SK-N-SH (cell line): ENCODE measurements at regions not wholly inside any gene's neighbourhood (a gene's known extent, or its start where the extent isn't known, plus 50 kb on each side); places are given as distances from the start of the nearest gene placed in this dataset.
"Not testable (repeated sequence)": the region's sequence is repeated elsewhere in the genome, so short reads cannot be mapped to it uniquely, and the experiment has no call there.

ENCODE experiments used
- CTCF ChIA-PET: fragments of 300-600, 350-600 bp; formaldehyde crosslinking; extraction: SDS; loops from one replicate; lab custom pipeline; 2021; lab: Yijun Ruan, JAX
- POLR2A ChIA-PET: fragments of 350-600 bp; sonication (Branson Sonifier 250); formaldehyde crosslinking; extraction: SDS; loops from one replicate; lab custom pipeline; 2020; ENCODE audit warnings: antibody characterized with exemption, inconsistent platforms; lab: Yijun Ruan, JAX
- DNase-seq: peaks from one replicate; pipeline ENCODE4 v3.0.0; 2012
- H2AFZ ChIP-seq: fragments of 200-600 bp; sonication (generic); 2 replicates; pipeline ENCODE4 v1.8.1; 2016; ENCODE audit warnings: antibody characterized with exemption, mild to moderate bottlenecking, low read depth
- H3F3A ChIP-seq: fragments of 200-600 bp; sonication (generic); replicated peaks from 2 replicates; pipeline ENCODE3; 2016; ENCODE audit warnings: antibody characterized with exemption, mild to moderate bottlenecking; ENCODE audit not compliant: insufficient read depth
- H3K27ac ChIP-seq, 2 experiments: fragments of 200-500 bp in 1 of 2; fragments of 200-600 bp in 1 of 2; sonication (Bioruptor generic) in 1 of 2; sonication (generic), shearing (Covaris generic) in 1 of 2; 2 replicates each; pipeline versions ENCODE4 v1.5.1 to v1.6.1; 2014 to 2016; ENCODE audit warnings: low read depth in 2 of 2, inconsistent platforms in 1 of 2, low read length in 1 of 2, mild to moderate bottlenecking in 1 of 2, mixed read lengths in 1 of 2
- H3K27me3 ChIP-seq: fragments of 200-600 bp; sonication (generic), shearing (Covaris generic); 2 replicates; pipeline ENCODE4 v1.6.1; 2016; ENCODE audit warnings: mixed run types; ENCODE audit not compliant: insufficient read depth
- H3K36me3 ChIP-seq, 2 experiments: fragments of 200-500 bp in 1 of 2; fragments of 200-600 bp in 1 of 2; sonication (Bioruptor generic) in 1 of 2; sonication (generic) in 1 of 2; replicated peaks in 1 of 2; 2 replicates each; pipeline versions ENCODE3 to v1.5.1; 2014 to 2016; ENCODE audit warnings: low read length in 1 of 2, mild to moderate bottlenecking in 1 of 2; ENCODE audit not compliant: insufficient read depth in 2 of 2, control insufficient read depth in 1 of 2
- H3K4me1 ChIP-seq, 2 experiments: fragments of 200-500 bp in 1 of 2; fragments of 200-600 bp in 1 of 2; sonication (Bioruptor generic) in 1 of 2; sonication (generic), shearing (Covaris generic) in 1 of 2; 2 replicates each; pipeline versions ENCODE4 v1.5.1 to v1.6.1; 2014 to 2016; ENCODE audit warnings: low read depth in 1 of 2, low read length in 1 of 2, mixed run types in 1 of 2; ENCODE audit not compliant: insufficient read depth in 2 of 2, control insufficient read depth in 1 of 2
- H3K4me2 ChIP-seq: fragments of 200-600 bp; sonication (generic), shearing (Covaris generic); 2 replicates; pipeline ENCODE4 v1.6.1; 2017; ENCODE audit warnings: mixed run types
- H3K4me3 ChIP-seq, 2 experiments: fragments of 200-500 bp in 1 of 2; fragments of 200-600 bp in 1 of 2; sonication (Bioruptor generic) in 1 of 2; sonication (generic), shearing (Covaris generic) in 1 of 2; 2 replicates each; pipeline versions ENCODE4 v1.5.1 to v1.8.1; 2014 to 2016; ENCODE audit warnings: low read depth in 2 of 2, inconsistent platforms in 1 of 2, low read length in 1 of 2, mild to moderate bottlenecking in 1 of 2, mixed read lengths in 1 of 2, moderate library complexity in 1 of 2
- H3K79me2 ChIP-seq: fragments of 200-600 bp; sonication (generic); 2 replicates; pipeline ENCODE4 v1.8.1; 2017; ENCODE audit warnings: mild to moderate bottlenecking; ENCODE audit not compliant: insufficient read depth
- H3K9ac ChIP-seq: fragments of 200-600 bp; sonication (generic); 2 replicates; pipeline ENCODE4 v1.6.1; 2017; ENCODE audit warnings: mixed run types
- H3K9me2 ChIP-seq: fragments of 200-600 bp; sonication (generic); 2 replicates; pipeline ENCODE4 v1.6.1; 2017; ENCODE audit warnings: mixed run types
- H3K9me3 ChIP-seq: fragments of 200-600 bp; sonication (generic); 2 replicates; pipeline ENCODE4 v1.6.1; 2017; ENCODE audit warnings: mixed run types, mild to moderate bottlenecking, moderate library complexity
- H4K20me1 ChIP-seq: fragments of 200-600 bp; sonication (generic); 2 replicates; pipeline ENCODE4 v1.6.1; 2017; ENCODE audit warnings: mild to moderate bottlenecking, mixed run types; ENCODE audit not compliant: insufficient read depth
- ELF1 ChIP-seq: IDR thresholded peaks from 2 replicates; pipeline ENCODE4 v1.4.0; 2012
- FOXJ3 ChIP-seq: sonication (generic); formaldehyde crosslinking; IDR thresholded peaks from 2 replicates; pipeline ENCODE4 v1.5.1; 2020; ENCODE audit warnings: mild to moderate bottlenecking, missing genetic modification reagents
- GABPA ChIP-seq: IDR thresholded peaks from 2 replicates; pipeline ENCODE4 v1.4.0; 2012; ENCODE audit warnings: low read depth, mild to moderate bottlenecking
- GATA2 ChIP-seq: sonication (generic); formaldehyde crosslinking; IDR thresholded peaks from 2 replicates; pipeline ENCODE4 v1.5.0; 2020; ENCODE audit warnings: mild to moderate bottlenecking, missing genetic modification reagents
- MEF2A ChIP-seq: IDR thresholded peaks from 2 replicates; pipeline ENCODE4 v1.4.0; 2012; ENCODE audit warnings: low read depth, borderline replicate concordance
- NRF1 ChIP-seq: IDR thresholded peaks from 2 replicates; pipeline ENCODE4 v1.6.1; 2012; ENCODE audit warnings: low read depth, mild to moderate bottlenecking, low read length
- POLR2AphosphoS5 ChIP-seq: IDR thresholded peaks from 2 replicates; pipeline ENCODE4 v1.6.1; 2012; ENCODE audit warnings: low read depth, low read length
- RCOR1 ChIP-seq: fragments of 150-350 bp; IDR thresholded peaks from 2 replicates; pipeline ENCODE4 v1.6.1; 2017; ENCODE audit warnings: antibody characterized with exemption, low read length
- RFX5 ChIP-seq: IDR thresholded peaks from 2 replicates; pipeline ENCODE4 v1.6.1; 2012; ENCODE audit warnings: mild to moderate bottlenecking, improper control_type of control experiment, low read length
- RXRA ChIP-seq: IDR thresholded peaks from 2 replicates; pipeline ENCODE4 v1.4.0; 2012; ENCODE audit warnings: low read depth, mild to moderate bottlenecking, borderline replicate concordance
- TCF12 ChIP-seq: IDR thresholded peaks from 2 replicates; pipeline ENCODE4 v1.4.0; 2012
- TEAD4 ChIP-seq: IDR thresholded peaks from 2 replicates; pipeline ENCODE4 v1.4.0; 2012; ENCODE audit warnings: mild to moderate bottlenecking, borderline replicate concordance; ENCODE audit not compliant: insufficient read depth
- YY1 ChIP-seq: IDR thresholded peaks from 2 replicates; pipeline ENCODE4 v1.4.0; 2012; ENCODE audit warnings: low read depth, mild to moderate bottlenecking
- WGBS: methylation state at CpG from one replicate; pipeline ENCODE4 v1.1.6; 2017; ENCODE audit warnings: low lambda C conversion rate; 5-methylcytosine and 5-hydroxymethylcytosine counted together
- TF ChIP-seq, protein P1 (sequence below): IDR thresholded peaks from 2 replicates; pipeline ENCODE4 v1.4.0; 2012; ENCODE audit warnings: low read depth, borderline replicate concordance
- TF ChIP-seq, protein P2 (sequence below): fragments of 150-350 bp; IDR thresholded peaks from 2 replicates; pipeline ENCODE4 v1.6.1; 2016; ENCODE audit warnings: mild to moderate bottlenecking, low read depth, low read length
- TF ChIP-seq, protein P3 (sequence below): IDR thresholded peaks from 2 replicates; pipeline ENCODE4 v1.4.0; 2012; ENCODE audit warnings: low read depth

DNA sequence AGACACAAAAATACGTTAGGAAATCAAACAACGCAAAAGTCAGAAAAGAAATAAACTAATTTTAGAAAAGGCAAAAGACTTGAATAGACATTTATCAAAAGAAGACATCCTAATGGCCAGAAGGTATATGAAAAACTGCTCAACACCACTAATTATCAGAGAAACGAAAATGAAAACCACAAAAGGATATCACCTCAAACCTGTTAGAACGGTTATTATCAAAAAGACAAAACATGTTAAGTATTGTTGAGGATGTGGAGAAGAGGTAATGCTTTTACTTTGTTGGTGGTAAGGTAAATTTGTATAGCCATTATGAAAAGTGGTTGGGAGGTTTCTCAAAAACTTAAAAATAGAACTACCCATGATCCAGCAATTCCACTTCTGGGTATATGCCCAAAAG is 230.0 kb upstream of the RGMB start:
- Histone ChIP-seq H3K27ac (no peak overlapping the region), H3K36me3 (no peaks in the 10 kb centered on the region), H3K79me2 (no peaks in the 10 kb centered on the region), H3K4me2 (no peak overlapping the region), H3K27me3 (no peaks in the 10 kb centered on the region), H4K20me1 (no peaks in the 10 kb centered on the region), H3K9ac (no peak overlapping the region), H2AFZ (no peak overlapping the region), H3F3A (no peaks in the 10 kb centered on the region), H3K9me3 (peaks cover 4% of the 10 kb centered on the region; the same call in 1 of the 2 replicates), H3K9me2 (no peaks in the 10 kb centered on the region), H3K4me1 (no peaks in the 10 kb centered on the region), H3K4me3 (no peak overlapping the region)
- 55% methylated on average over 4 of the region's 4 CpGs for WGBS
- ChIA-PET CTCF (no interaction called here), POLR2A (no interaction called here)
- no peak for DNase-seq
- TF ChIP-seq RFX5 (no peak), RXRA (no peak), RCOR1 (no peak), TEAD4 (no peak), NRF1 (no peak), TCF12 (no peak), GATA2 (no peak), MEF2A (no peak), FOXJ3 (CRISPR knock-in tag) (no peak), POLR2AphosphoS5 (no peak), ELF1 (no peak), GABPA (no peak), YY1 (no peak)
- TF ChIP-seq, protein P1, sequence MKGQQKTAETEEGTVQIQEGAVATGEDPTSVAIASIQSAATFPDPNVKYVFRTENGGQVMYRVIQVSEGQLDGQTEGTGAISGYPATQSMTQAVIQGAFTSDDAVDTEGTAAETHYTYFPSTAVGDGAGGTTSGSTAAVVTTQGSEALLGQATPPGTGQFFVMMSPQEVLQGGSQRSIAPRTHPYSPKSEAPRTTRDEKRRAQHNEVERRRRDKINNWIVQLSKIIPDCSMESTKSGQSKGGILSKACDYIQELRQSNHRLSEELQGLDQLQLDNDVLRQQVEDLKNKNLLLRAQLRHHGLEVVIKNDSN = no peak
- TF ChIP-seq, protein P2, sequence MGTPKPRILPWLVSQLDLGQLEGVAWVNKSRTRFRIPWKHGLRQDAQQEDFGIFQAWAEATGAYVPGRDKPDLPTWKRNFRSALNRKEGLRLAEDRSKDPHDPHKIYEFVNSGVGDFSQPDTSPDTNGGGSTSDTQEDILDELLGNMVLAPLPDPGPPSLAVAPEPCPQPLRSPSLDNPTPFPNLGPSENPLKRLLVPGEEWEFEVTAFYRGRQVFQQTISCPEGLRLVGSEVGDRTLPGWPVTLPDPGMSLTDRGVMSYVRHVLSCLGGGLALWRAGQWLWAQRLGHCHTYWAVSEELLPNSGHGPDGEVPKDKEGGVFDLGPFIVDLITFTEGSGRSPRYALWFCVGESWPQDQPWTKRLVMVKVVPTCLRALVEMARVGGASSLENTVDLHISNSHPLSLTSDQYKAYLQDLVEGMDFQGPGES = no peak
- TF ChIP-seq, protein P3, sequence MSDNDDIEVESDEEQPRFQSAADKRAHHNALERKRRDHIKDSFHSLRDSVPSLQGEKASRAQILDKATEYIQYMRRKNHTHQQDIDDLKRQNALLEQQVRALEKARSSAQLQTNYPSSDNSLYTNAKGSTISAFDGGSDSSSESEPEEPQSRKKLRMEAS = no peak

DNA sequence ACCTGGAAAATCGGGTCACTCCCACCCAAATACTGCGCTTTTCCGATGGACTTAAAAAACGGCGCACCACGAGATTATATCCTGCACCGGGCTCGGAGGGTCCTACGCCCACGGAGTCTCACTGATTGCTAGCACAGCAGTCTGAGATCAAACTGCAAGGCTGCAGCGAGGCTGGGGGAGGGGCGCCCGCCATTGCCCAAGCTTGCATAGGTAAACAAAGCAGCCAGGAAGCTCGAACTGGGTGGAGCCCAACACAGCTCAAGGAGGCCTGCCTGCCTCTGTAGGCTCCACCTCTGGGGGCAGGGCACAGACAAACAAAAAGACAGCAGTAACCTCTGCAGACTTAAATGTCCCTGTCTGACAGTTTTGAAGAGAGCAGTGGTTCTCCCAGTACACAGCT is 226.5 kb upstream of the RGMB start:
- DNase-seq, H3K4me3 ChIP-seq, H3K4me2 ChIP-seq, H3K27ac ChIP-seq, H3K9me2 ChIP-seq, H3K9me3 ChIP-seq, H3K36me3 ChIP-seq, CTCF ChIA-PET, H4K20me1 ChIP-seq, H3K4me1 ChIP-seq, H2AFZ ChIP-seq, H3F3A ChIP-seq, H3K79me2 ChIP-seq, POLR2A ChIA-PET, H3K9ac ChIP-seq, H3K27me3 ChIP-seq: not testable (repeated sequence)
- WGBS = no CpG with 5 or more reads among the region's 14 CpGs
